Ovary (tissue), 7 donors: ENCODE measurements at regions not wholly inside any gene's neighbourhood (a gene's known extent, or its start where the extent isn't known, plus 50 kb on each side); places are given as distances from the start of the nearest gene placed in this dataset.

ENCODE experiments used
- DNase-seq, 5 donors: peaks; one replicate each; pipeline ENCODE4 v3.0.0-alpha.2; 2019 to 2020
- H3K27ac ChIP-seq, 2 donors: fragments of 200-600 bp; one replicate each; pipeline versions ENCODE4 v1.5.1 to v1.8.0; 2019 to 2022
- H3K27me3 ChIP-seq: fragments of 200-600 bp; one replicate; pipeline ENCODE4 v1.8.0; 2022
- H3K36me3 ChIP-seq: fragments of 200-600 bp; sonication (generic); one replicate; pipeline ENCODE4 v1.5.1; 2019
- H3K4me1 ChIP-seq: one replicate; pipeline ENCODE4 v1.8.1; 2013; ENCODE audit warnings: mild to moderate bottlenecking, moderate library complexity; ENCODE audit not compliant: insufficient read depth
- H3K4me3 ChIP-seq: fragments of 200-600 bp; sonication (generic); one replicate; pipeline ENCODE4 v1.5.1; 2017
- H3K9me3 ChIP-seq, 2 donors: fragments of 200-600 bp in 1 of 2; sonication (generic) in 1 of 2; one replicate each; pipeline versions ENCODE4 v1.5.1 to v1.8.1; 2013 to 2019; ENCODE audit warnings: mild to moderate bottlenecking in 1 of 2, moderate library complexity in 1 of 2
- CTCF ChIP-seq, 3 donors: fragments of 450-650 bp in 2 of 3; fragments of 200-600 bp in 1 of 3; IDR thresholded peaks; one replicate each; pipeline versions ENCODE4 v1.5.1 to v1.8.0; 2016 to 2022; ENCODE audit warnings: antibody characterized with exemption in 3 of 3, mild to moderate bottlenecking in 1 of 3
- EP300 ChIP-seq: sonication (generic); formaldehyde crosslinking; IDR thresholded peaks from one replicate; pipeline ENCODE4 v1.6.1; 2017; ENCODE audit warnings: antibody characterized with exemption
- POLR2A ChIP-seq: fragments of 450-650 bp; IDR thresholded peaks from one replicate; pipeline ENCODE4 v1.6.1; 2017; ENCODE audit warnings: antibody characterized with exemption, mild to moderate bottlenecking, moderate library complexity
- WGBS, 3 donors: extraction: QIAGEN DNeasy Blood & Tissue Kit in 1 of 3; methylation state at CpG; one replicate each; pipeline versions ENCODE4 v1.1.5 to v1.1.7; 2013 to 2017; 5-methylcytosine and 5-hydroxymethylcytosine counted together
- intact Hi-C, 4 donors: fragments of 100-400 bp; cut with DNase I; formaldehyde crosslinking; loops; one replicate each; pipeline versions ENCODE4 v1.11.0 to v1.15.1; 2022 to 2023
- donor health status: DM: no; HTN: no; CAD: no; lungs with moderate emphysema.
- donor health status: DM: no; HTN: no; CAD: no.
- donor health status: Bipolar disorder and iron deficiency.
- donor health status: DM: no; HTN: no; CAD: no.
- donor health status: DM: yes; HTN: yes; CAD: no.

GRCh38 chr2:14140009-14140550 is 492.4 kb upstream of the LRATD1 start:
- DNase-seq, result no peak
- Histone ChIP-seq H3K4me3 (no peak overlapping the region), H3K36me3 (no peaks in the 10 kb centered on the region), H3K27me3 (no peaks in the 10 kb centered on the region), H3K4me1 (no peaks in the 10 kb centered on the region), H3K9me3 (no peaks in the 10 kb centered on the region), H3K27ac (no peak overlapping the region)
- TF ChIP-seq EP300, result no peak
- no peak for TF ChIP-seq CTCF (IDR thresholded peaks at IDR 0.05)
- no peak for TF ChIP-seq POLR2A
- intact Hi-C loops, result no loop called here
- WGBS, 3 donors, result 86 to 93% (median 92%) methylated on average over 6 of the region's 6 CpGs

- Histone ChIP-seq H3K4me3 (no peak overlapping the region), H3K36me3 (no peaks in the 10 kb centered on the region), H3K27ac (no peak overlapping the region), H3K9me3 (no peaks in the 10 kb centered on the region), H3K27me3 (no peaks in the 10 kb centered on the region), H3K4me1 (no peaks in the 10 kb centered on the region)
- TF ChIP-seq POLR2A (no peak), CTCF (IDR thresholded peaks at IDR 0.05) (no peak), EP300 (no peak)
- DNase-seq, result no peak
- intact Hi-C loops, result no loop called here
Measured at GRCh38 chr2:14143435-14143834, 489.1 kb upstream of the LRATD1 start.

GRCh38 chr2:14148216-14148615 is 484.3 kb upstream of the LRATD1 start:
- Histone ChIP-seq H3K27me3 (peaks cover 2% of the 10 kb centered on the region), H3K36me3 (no peaks in the 10 kb centered on the region), H3K4me1 (no peaks in the 10 kb centered on the region), H3K4me3 (no peak overlapping the region), H3K9me3 (no peaks in the 10 kb centered on the region), H3K27ac (no peak overlapping the region)
- no peak for DNase-seq
- intact Hi-C loops, result no loop called here
- no peak for TF ChIP-seq POLR2A
- no peak for TF ChIP-seq EP300
- TF ChIP-seq CTCF (IDR thresholded peaks at IDR 0.05), result no peak
- WGBS, 3 donors, result 24 to 33% (median 26%) methylated on average over 1 of the region's 1 CpG

DNA sequence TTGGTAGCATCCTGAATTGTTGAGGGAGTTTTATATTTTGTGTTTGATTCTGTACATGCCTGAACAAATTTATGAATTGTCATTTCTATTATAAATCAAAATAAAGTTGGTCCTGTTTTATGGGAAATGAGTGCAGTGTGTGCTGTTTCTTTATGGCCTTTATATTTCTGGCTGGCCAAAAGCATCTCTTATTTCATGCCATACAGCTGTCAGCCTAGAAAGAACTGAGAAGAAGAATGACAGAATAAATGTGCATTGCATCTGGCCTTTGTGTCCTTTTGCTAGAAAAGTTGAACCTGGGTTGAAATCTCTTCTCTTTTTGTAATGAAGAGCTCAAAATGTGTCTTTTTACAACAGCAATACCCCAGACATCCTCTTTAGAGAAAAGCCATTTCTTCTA is 474.7 kb upstream of the LRATD1 start:
- no peak overlapping the region for H3K4me3 ChIP-seq
- DNase-seq, result no peak
- H3K4me1 ChIP-seq, result no peaks in the 10 kb centered on the region
- no peak for TF ChIP-seq POLR2A
- no peak for TF ChIP-seq EP300
- TF ChIP-seq CTCF (IDR thresholded peaks at IDR 0.05), result no peak
- H3K36me3 ChIP-seq, result no peaks in the 10 kb centered on the region
- no peaks in the 10 kb centered on the region for H3K9me3 ChIP-seq
- no peaks in the 10 kb centered on the region for H3K27me3 ChIP-seq
- intact Hi-C loops, result no loop called here
- H3K27ac ChIP-seq, result no peak overlapping the region

- 70 to 79% (median 76%) methylated on average over 3 of the region's 3 CpGs for WGBS, 3 donors
- DNase-seq, result no peak
- no peak overlapping the region for H3K4me3 ChIP-seq
- TF ChIP-seq CTCF (IDR thresholded peaks at IDR 0.05), result no peak
- TF ChIP-seq POLR2A, result no peak
- no peak for TF ChIP-seq EP300
- no peaks in the 10 kb centered on the region for H3K27me3 ChIP-seq
- no peaks in the 10 kb centered on the region for H3K9me3 ChIP-seq
- intact Hi-C loops, result no loop called here
- H3K4me1 ChIP-seq, result no peaks in the 10 kb centered on the region
- H3K36me3 ChIP-seq, result no peaks in the 10 kb centered on the region
- H3K27ac ChIP-seq, result no peak overlapping the region
Measured at GRCh38 chr2:14180333-14180732, 452.2 kb upstream of the LRATD1 start.
